H9 (cell line): ENCODE measurements at regions not wholly inside any gene's neighbourhood (a gene's known extent, or its start where the extent isn't known, plus 50 kb on each side); places are given as distances from the start of the nearest gene placed in this dataset.

Experiments
- DNase-seq: peaks from one replicate; pipeline ENCODE4 v3.0.0-alpha.2; 2017
- H2AFZ ChIP-seq: one replicate; pipeline ENCODE4 v1.6.1; 2013; ENCODE audit warnings: mild to moderate bottlenecking, low read length, control low read depth, moderate library complexity
- H2AK5ac ChIP-seq: 2 replicates; pipeline ENCODE4 v1.6.1; 2013; ENCODE audit warnings: low read length, control low read depth, mixed read lengths; ENCODE audit not compliant: insufficient read length
- H2BK120ac ChIP-seq: one replicate; pipeline ENCODE4 v1.6.1; 2013; ENCODE audit warnings: low read depth, mild to moderate bottlenecking, low read length, control low read depth, inconsistent platforms; ENCODE audit not compliant: poor library complexity, severe bottlenecking
- H2BK12ac ChIP-seq: 2 replicates; pipeline ENCODE4 v1.6.1; 2013; ENCODE audit warnings: low read length, control low read depth, mixed read lengths, low read depth; ENCODE audit not compliant: insufficient read length
- H2BK15ac ChIP-seq: 2 replicates; pipeline ENCODE4 v1.6.1; 2013; ENCODE audit warnings: low read depth, low read length, control low read depth
- H2BK20ac ChIP-seq: one replicate; pipeline ENCODE4 v1.6.1; 2013; ENCODE audit warnings: low read depth, mild to moderate bottlenecking, low read length, control low read depth, inconsistent platforms; ENCODE audit not compliant: poor library complexity, severe bottlenecking
- H2BK5ac ChIP-seq: 2 replicates; pipeline ENCODE4 v1.6.1; 2013; ENCODE audit warnings: low read length, control low read depth, mixed read lengths; ENCODE audit not compliant: insufficient read length
- H3K14ac ChIP-seq: 2 replicates; pipeline ENCODE4 v1.6.1; 2013; ENCODE audit warnings: low read length, control low read depth; ENCODE audit not compliant: insufficient read depth
- H3K18ac ChIP-seq: 2 replicates; pipeline ENCODE4 v1.6.1; 2013; ENCODE audit warnings: low read depth, mild to moderate bottlenecking, mixed read lengths, low read length, control low read depth; ENCODE audit not compliant: insufficient read length
- H3K23ac ChIP-seq: 2 replicates; pipeline ENCODE4 v1.6.1; 2013; ENCODE audit warnings: low read length, control low read depth, mixed read lengths, low read depth; ENCODE audit not compliant: insufficient read length
- H3K23me2 ChIP-seq: 2 replicates; pipeline ENCODE4 v1.6.1; 2013; ENCODE audit warnings: low read depth, mild to moderate bottlenecking, mixed read lengths, low read length, control low read depth; ENCODE audit not compliant: insufficient read length, poor library complexity, severe bottlenecking
- H3K27ac ChIP-seq: 2 replicates; pipeline ENCODE4 v1.5.1; 2013; ENCODE audit warnings: low read length, control low read depth, mixed read lengths, low read depth; ENCODE audit not compliant: insufficient read length
- H3K27me3 ChIP-seq: 2 replicates; pipeline ENCODE4 v1.6.1; 2013; ENCODE audit warnings: low read length, control low read depth, inconsistent platforms; ENCODE audit not compliant: insufficient read depth
- H3K4ac ChIP-seq: 2 replicates; pipeline ENCODE4 v1.6.1; 2013; ENCODE audit warnings: low read depth, mild to moderate bottlenecking, control low read depth, inconsistent platforms, low read length, moderate library complexity
- H3K4me1 ChIP-seq: 2 replicates; pipeline ENCODE4 v1.6.1; 2013; ENCODE audit warnings: low read length, control low read depth, inconsistent platforms; ENCODE audit not compliant: insufficient read depth
- H3K4me2 ChIP-seq: 2 replicates; pipeline ENCODE4 v1.6.1; 2013; ENCODE audit warnings: low read length, control low read depth, mixed read lengths; ENCODE audit not compliant: insufficient read length, insufficient read depth
- H3K56ac ChIP-seq: 2 replicates; pipeline ENCODE4 v1.6.1; 2013; ENCODE audit warnings: low read depth, mild to moderate bottlenecking, mixed read lengths, low read length, control low read depth; ENCODE audit not compliant: insufficient read length
- H3K79me1 ChIP-seq: 2 replicates; pipeline ENCODE4 v1.6.1; 2013; ENCODE audit warnings: low read depth, mild to moderate bottlenecking, moderate library complexity, low read length, control low read depth, inconsistent platforms; ENCODE audit not compliant: insufficient read depth, poor library complexity, severe bottlenecking
- H3K79me2 ChIP-seq: 2 replicates; pipeline ENCODE4 v1.6.1; 2013; ENCODE audit warnings: low read length, control low read depth, inconsistent platforms; ENCODE audit not compliant: insufficient read depth
- H3K9ac ChIP-seq: 2 replicates; pipeline ENCODE4 v1.6.1; 2013; ENCODE audit warnings: low read length, control low read depth, mixed read lengths; ENCODE audit not compliant: insufficient read length; ENCODE audit errors: extremely low read depth
- H3K9me3 ChIP-seq: one replicate; pipeline ENCODE4 v1.6.1; 2013; ENCODE audit warnings: low read depth, low read length, inconsistent platforms; ENCODE audit not compliant: control insufficient read depth
- H3T11ph ChIP-seq: one replicate; pipeline ENCODE4 v1.6.1; 2013; ENCODE audit warnings: mild to moderate bottlenecking, low read length, control low read depth, inconsistent platforms
- H4K20me1 ChIP-seq: one replicate; pipeline ENCODE4 v1.6.1; 2013; ENCODE audit not compliant: control insufficient read depth, insufficient read length, insufficient read depth
- H4K5ac ChIP-seq: 2 replicates; pipeline ENCODE4 v1.6.1; 2013; ENCODE audit warnings: low read depth, mild to moderate bottlenecking, mixed read lengths, low read length, control low read depth; ENCODE audit not compliant: insufficient read length
- H4K8ac ChIP-seq: replicated peaks from 2 replicates; pipeline ENCODE4 v1.6.1; 2013; ENCODE audit warnings: low read length, control low read depth, mixed read lengths, low read depth; ENCODE audit not compliant: insufficient read length
- H4K91ac ChIP-seq: 2 replicates; pipeline ENCODE4 v1.6.1; 2013; ENCODE audit warnings: low read depth, mild to moderate bottlenecking, moderate library complexity, mixed read lengths, low read length, control low read depth; ENCODE audit not compliant: insufficient read length
- H3K27ac Mint-ChIP-seq, 3 experiments: 2 replicates in 2 of 3; 3 replicates in 1 of 3; pipeline ENCODE4 v1.8.0; 2020 to 2021; ENCODE audit warnings: mixed read lengths in 3 of 3, mild to moderate bottlenecking in 1 of 3, moderate library complexity in 1 of 3
- H3K27me3 Mint-ChIP-seq: 2 replicates; pipeline ENCODE4 v1.8.0; 2021; ENCODE audit warnings: low read depth, mild to moderate bottlenecking, moderate library complexity, mixed read lengths
- H3K36me3 Mint-ChIP-seq, 3 experiments: 2 replicates in 2 of 3; 3 replicates in 1 of 3; pipeline ENCODE4 v1.8.0; 2020 to 2021; ENCODE audit warnings: low read depth in 3 of 3, mixed read lengths in 3 of 3; ENCODE audit not compliant: insufficient read depth in 1 of 3
- H3K4me1 Mint-ChIP-seq, 2 experiments: 2 replicates each; pipeline ENCODE4 v1.8.0; 2020; ENCODE audit warnings: mixed read lengths in 2 of 2
- H3K4me3 Mint-ChIP-seq, 2 experiments: 2 replicates in 1 of 2; 3 replicates in 1 of 2; pipeline ENCODE4 v1.8.0; 2020 to 2021; ENCODE audit warnings: mild to moderate bottlenecking in 2 of 2, mixed read lengths in 2 of 2, moderate library complexity in 1 of 2
- H3K9me3 Mint-ChIP-seq, 2 experiments: 2 replicates in 1 of 2; 3 replicates in 1 of 2; pipeline ENCODE4 v1.8.0; 2020; ENCODE audit warnings: mild to moderate bottlenecking in 2 of 2, mixed read lengths in 2 of 2, moderate library complexity in 1 of 2
- CTCF ChIP-seq: fragments of 200-600 bp; sonication (generic); conservative IDR thresholded peaks from 3 replicates; pipeline ENCODE4 v1.8.0; 2021; ENCODE audit warnings: antibody characterized with exemption, mild to moderate bottlenecking
- WGBS: extraction: QIAGEN DNeasy Blood & Tissue Kit; methylation state at CpG from one replicate; pipeline ENCODE4 v1.1.7; 2013; ENCODE audit warnings: missing lambda C conversion rate, low lambda C conversion rate, mixed read lengths; ENCODE audit not compliant: insufficient read length; ENCODE audit errors: extremely low coverage; 5-methylcytosine and 5-hydroxymethylcytosine counted together

DNA sequence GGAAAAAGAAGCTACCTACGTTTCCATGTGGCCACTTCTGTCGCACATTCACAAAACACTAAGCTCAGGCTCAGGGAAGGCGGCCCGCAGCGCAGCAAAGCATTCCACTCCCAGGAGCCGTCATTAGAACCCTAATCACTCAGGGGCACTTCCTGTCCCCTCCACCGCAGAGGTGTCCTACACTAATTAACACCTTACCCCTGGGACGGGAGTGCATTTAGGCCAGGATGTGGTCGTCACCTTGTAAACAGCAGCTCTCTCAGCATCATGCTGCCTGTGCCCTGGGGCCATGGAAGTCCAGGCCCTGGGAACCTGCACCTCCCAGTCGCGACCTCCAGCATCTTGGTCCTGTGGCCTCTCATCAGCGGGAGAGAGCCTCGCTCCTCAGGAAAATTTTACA lies 359.8 kb upstream of the SALL3 start:
- no peak overlapping the region for H3K56ac ChIP-seq
- H3K18ac ChIP-seq = no peak overlapping the region
- no peak overlapping the region for H2AK5ac ChIP-seq
- H3K27ac ChIP-seq = no peak overlapping the region
- WGBS = no CpG with 5 or more reads among the region's 13 CpGs
- no peak overlapping the region for H2BK12ac ChIP-seq
- Mint-ChIP-seq H3K9me3 (peaks cover 8 to 10% of the 10 kb centered on the region in 2 experiments; a peak in 4 of 5 replicates), H3K27me3 (peaks cover 4% of the 10 kb centered on the region), H3K4me3 (no peak overlapping the region), H3K4me1 (peaks cover 7 to 9% of the 10 kb centered on the region in 2 experiments), H3K36me3 (no peaks in the 10 kb centered on the region), H3K27ac (no peak overlapping the region)
- no peaks in the 10 kb centered on the region for H4K20me1 ChIP-seq
- peaks cover 2% of the 10 kb centered on the region for H3K23me2 ChIP-seq
- no peak for TF ChIP-seq CTCF
- H4K8ac ChIP-seq = no peak overlapping the region
- no peaks in the 10 kb centered on the region for H3K9me3 ChIP-seq
- no peaks in the 10 kb centered on the region for H3K4me1 ChIP-seq
- no peak overlapping the region for H4K5ac ChIP-seq
- no peak overlapping the region for H2BK20ac ChIP-seq
- no peaks in the 10 kb centered on the region for H3K27me3 ChIP-seq
- no peak overlapping the region for H4K91ac ChIP-seq
- H3K79me2 ChIP-seq = no peaks in the 10 kb centered on the region
- no peak overlapping the region for H3K23ac ChIP-seq
- no peak overlapping the region for H3K9ac ChIP-seq
- H2AFZ ChIP-seq = no peak overlapping the region
- no peaks in the 10 kb centered on the region for H3K79me1 ChIP-seq
- peak; percentile 36 for DNase-seq
- H2BK120ac ChIP-seq = no peak overlapping the region
- no peak overlapping the region for H3K4ac ChIP-seq
- no peak overlapping the region for H2BK15ac ChIP-seq
- no peak overlapping the region for H3K4me2 ChIP-seq
- no peak overlapping the region for H2BK5ac ChIP-seq
- H3K14ac ChIP-seq = no peak overlapping the region
- no peak overlapping the region for H3T11ph ChIP-seq
